Erythroblast (primary cell): ENCODE measurements at regions not wholly inside any gene's neighbourhood (a gene's known extent, or its start where the extent isn't known, plus 50 kb on each side); places are given as distances from the start of the nearest gene placed in this dataset.

ENCODE experiments used
- GATA1 ChIP-seq: IDR thresholded peaks from 2 replicates; pipeline ENCODE4 v1.6.1; 2011; ENCODE audit warnings: low read depth, mild to moderate bottlenecking, control low read depth, low read length, moderate library complexity
- POLR2A ChIP-seq: IDR thresholded peaks from 2 replicates; pipeline ENCODE4 v1.6.1; 2011; ENCODE audit warnings: mild to moderate bottlenecking, low read length

DNA sequence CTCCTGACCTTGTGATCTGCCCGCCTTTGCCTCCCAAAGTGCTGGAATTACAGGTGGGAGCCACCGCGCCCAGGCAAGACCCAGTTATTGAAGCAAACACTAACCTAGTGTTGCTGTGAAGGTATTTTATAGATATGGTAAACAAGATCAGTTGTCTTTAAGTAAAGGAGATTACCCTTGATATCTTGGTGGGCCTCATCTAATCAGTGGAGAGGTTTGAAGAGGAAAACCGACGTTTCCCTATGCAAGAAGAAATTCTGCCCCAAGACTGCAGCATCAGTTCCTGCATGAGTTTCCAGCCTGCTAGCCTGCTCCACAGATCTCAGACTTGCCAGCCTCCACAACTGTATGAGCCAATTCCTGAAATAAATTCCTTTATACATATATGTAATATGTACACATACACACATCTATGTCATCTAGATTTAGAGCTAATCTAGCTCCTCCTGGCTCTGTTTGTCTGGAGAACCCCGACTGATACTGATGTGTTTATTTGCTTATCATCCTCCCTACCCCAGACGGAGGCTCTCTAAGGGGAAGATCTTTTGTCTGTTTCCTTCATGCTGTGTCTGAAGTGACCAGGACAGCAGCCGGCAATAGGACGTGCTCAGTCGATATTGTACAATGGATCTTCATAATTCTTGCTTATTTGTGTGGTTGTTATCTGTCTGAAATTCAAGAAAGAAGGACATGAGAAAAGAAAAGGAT is 90.9 kb downstream of the IER5 start:
- TF ChIP-seq POLR2A (no peak), GATA1 (no peak)
